ENCODE measurements at regions not wholly inside any gene's neighbourhood (a gene's known extent, or its start where the extent isn't known, plus 50 kb on each side); places are given as distances from the start of the nearest gene placed in this dataset.
A peak's percentile ranks its signal among the peaks of the same experiment; 100 is the strongest.

- no peak for DNase-seq
Observed at GRCh38 chr1:192713921-192714320, 78.0 kb downstream of the RGS13 start.

- no peak for DNase-seq
Observed at GRCh38 chr1:192724670-192725069, 84.2 kb upstream of the RGS2 start.

GRCh38 chr1:192726820-192727504 lies 81.9 kb upstream of the RGS2 start:
- DNase-seq, result no peak

- DNase-seq, result no peak
Observed at GRCh38 chr1:192729500-192729899, 79.3 kb upstream of the RGS2 start.

- no peak for DNase-seq
Observed at GRCh38 chr1:192730198-192730597, 78.6 kb upstream of the RGS2 start.

GRCh38 chr1:192732787-192733186 lies 76.1 kb upstream of the RGS2 start:
- DNase-seq, result no peak

- DNase-seq, result no peak
Observed at GRCh38 chr1:192735298-192735915, 73.4 kb upstream of the RGS2 start.

GRCh38 chr1:192737306-192737705 lies 71.5 kb upstream of the RGS2 start:
- DNase-seq, result no peak

- DNase-seq, result no peak
Observed at GRCh38 chr1:192739476-192740184, 69.2 kb upstream of the RGS2 start.

- DNase-seq, result no peak
Observed at GRCh38 chr1:192740214-192740613, 68.6 kb upstream of the RGS2 start.

GRCh38 chr1:192741095-192741494 lies 67.7 kb upstream of the RGS2 start:
- no peak for DNase-seq

GRCh38 chr1:192747301-192747700 lies 61.5 kb upstream of the RGS2 start:
- DNase-seq, result no peak

- no peak for DNase-seq
Observed at GRCh38 chr1:192747943-192748342, 60.9 kb upstream of the RGS2 start.

GRCh38 chr1:192749349-192749748 lies 59.5 kb upstream of the RGS2 start:
- peak; percentile 11 for DNase-seq

- DNase-seq, result no peak
Observed at GRCh38 chr1:192751260-192751659, 57.6 kb upstream of the RGS2 start.

- DNase-seq, result no peak
Observed at GRCh38 chr1:192756314-192756713, 52.5 kb upstream of the RGS2 start.

GRCh38 chr1:192756847-192757246 lies 52.0 kb upstream of the RGS2 start:
- DNase-seq, result no peak

GRCh38 chr1:192758492-192758891 lies 50.3 kb upstream of the RGS2 start:
- no peak for DNase-seq
